Urothelium cell line (cell line): ENCODE measurements at regions not wholly inside any gene's neighbourhood (a gene's known extent, or its start where the extent isn't known, plus 50 kb on each side); places are given as distances from the start of the nearest gene placed in this dataset.
A peak's percentile ranks its signal among the peaks of the same experiment; 100 is the strongest.

ENCODE experiments used
- DNase-seq: peaks from one replicate; pipeline ENCODE4 v3.0.0; 2011; ENCODE audit warnings: low spot score, mixed read lengths
- FAIRE-seq: peaks from 2 replicates; lab custom pipeline; 2011; peaks lifted over from hg19 to GRCh38; lab: Jason Lieb, UNC

GRCh38 chr9:135332979-135333748, 146.4 kb upstream of the PPP1R26 start:
- DNase-seq: no peak
- FAIRE-seq: peak; percentile 94

DNA sequence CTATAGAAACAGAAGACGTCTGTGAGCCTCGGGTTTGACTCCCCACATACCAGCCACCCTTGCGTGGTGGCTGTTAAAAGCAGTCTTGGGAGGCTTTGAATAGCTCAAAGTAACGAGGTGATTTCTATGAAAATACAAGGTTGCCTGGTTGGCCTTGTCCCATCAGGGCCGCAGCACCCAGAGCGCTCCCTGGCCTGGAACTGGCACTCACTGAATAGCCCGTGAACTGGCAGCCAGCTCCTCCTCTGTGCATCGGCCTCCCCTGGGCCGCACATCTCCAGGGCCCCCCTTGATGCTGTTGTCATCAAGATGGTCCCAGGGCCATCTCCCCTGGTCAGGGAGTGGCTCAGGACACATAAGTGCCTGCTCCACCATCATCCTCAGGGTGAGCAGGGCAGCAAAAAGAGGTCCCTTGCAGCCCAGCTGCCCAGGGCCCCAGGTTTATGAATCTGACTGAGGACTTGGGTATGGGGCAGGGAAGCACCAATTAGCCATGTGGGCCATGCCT, 144.6 kb upstream of the PPP1R26 start:
- FAIRE-seq: no peak
- DNase-seq: no peak

DNA sequence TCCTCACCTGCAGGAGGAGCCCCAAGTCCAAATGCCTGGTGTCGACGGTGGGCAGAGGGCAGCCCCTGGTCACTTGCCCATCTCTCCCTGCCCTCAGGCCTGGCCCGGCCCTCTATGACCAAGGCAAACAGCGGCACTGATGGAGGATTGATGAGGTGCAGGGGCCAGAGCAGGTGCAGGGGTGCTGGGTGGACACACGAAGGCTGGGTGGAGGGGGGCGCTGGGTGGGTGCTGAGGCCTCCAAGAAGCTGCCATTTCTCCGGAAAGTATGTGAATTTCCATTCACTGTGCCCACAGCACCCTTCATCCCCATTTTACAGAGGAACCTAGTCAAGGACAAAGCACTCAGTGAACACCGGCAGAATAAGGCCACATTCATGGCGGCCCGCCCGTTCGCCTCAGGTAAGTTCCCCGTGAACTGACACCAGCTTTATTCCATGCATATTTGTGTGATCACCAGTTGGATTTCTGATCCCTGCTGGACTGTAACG, 143.8 kb upstream of the PPP1R26 start:
- FAIRE-seq: no peak
- no peak for DNase-seq

GRCh38 chr9:135336722-135337527, 142.7 kb upstream of the PPP1R26 start:
- no peak for DNase-seq
- peak; percentile 72 for FAIRE-seq

GRCh38 chr9:135338546-135338945, 141.0 kb upstream of the PPP1R26 start:
- DNase-seq: no peak
- no peak for FAIRE-seq

DNA sequence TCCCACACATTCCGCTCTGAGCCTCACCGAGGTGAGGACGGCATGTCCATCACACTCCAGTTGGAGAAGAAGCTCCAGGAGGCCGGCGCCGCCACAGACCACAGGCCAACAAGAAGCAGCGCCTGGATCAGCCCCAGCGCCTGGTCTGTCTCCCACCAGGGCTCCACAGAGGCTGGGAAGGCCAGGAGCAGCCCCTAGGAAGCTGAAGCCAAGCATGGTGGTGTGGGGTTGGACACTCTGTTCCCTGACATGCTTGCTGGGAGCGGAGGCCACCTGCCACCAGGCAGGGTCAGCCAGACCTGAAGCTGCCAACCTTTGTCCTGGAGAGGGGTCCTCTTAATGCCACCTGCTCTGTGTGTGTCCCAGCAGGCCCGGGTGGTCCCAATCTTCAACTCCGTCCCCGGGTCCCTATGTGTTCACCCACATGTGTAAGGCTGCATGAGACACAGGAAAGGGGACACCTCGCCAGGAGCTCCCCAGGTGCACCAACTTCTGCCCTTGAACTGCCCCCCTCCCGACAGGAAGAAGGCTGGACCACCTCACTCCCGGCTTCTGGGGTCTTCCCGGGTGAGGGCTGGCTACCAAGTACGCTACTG, 140.1 kb upstream of the PPP1R26 start:
- FAIRE-seq: no peak

GRCh38 chr9:135340143-135340655, 139.4 kb upstream of the PPP1R26 start:
- DNase-seq: no peak
- no peak for FAIRE-seq

More for the DNA sequence above, 140.1 kb upstream of the PPP1R26 start:
- no peak for DNase-seq

GRCh38 chr9:135340726-135341475, 138.7 kb upstream of the PPP1R26 start:
- DNase-seq (no peak), FAIRE-seq (no peak)

- no peak for FAIRE-seq
- DNase-seq: no peak
Observed at GRCh38 chr9:135341612-135342169, 137.9 kb upstream of the PPP1R26 start.

GRCh38 chr9:135342206-135343130, 137.1 kb upstream of the PPP1R26 start:
- FAIRE-seq (no peak), DNase-seq (no peak)

DNA sequence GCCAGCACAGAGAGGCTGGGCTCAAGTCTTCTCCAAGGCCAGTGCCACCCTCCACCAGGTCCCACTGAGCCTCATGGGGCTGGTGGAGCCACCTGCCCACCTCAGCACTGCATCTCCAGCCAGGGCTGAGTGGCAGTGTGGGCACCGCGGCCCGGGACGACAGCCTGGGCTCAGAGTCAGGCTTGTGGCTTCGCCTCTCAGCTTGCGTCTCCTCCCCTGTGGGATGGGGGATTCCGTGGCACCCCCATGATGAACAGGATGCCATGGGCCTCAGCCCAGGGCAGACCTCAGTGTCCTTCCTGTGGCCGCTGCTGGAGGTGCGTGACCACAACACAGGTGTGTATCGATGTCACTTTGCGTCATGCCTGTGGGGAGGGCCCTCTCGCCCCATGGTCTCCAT, 136.4 kb upstream of the PPP1R26 start:
- DNase-seq (no peak), FAIRE-seq (no peak)

DNA sequence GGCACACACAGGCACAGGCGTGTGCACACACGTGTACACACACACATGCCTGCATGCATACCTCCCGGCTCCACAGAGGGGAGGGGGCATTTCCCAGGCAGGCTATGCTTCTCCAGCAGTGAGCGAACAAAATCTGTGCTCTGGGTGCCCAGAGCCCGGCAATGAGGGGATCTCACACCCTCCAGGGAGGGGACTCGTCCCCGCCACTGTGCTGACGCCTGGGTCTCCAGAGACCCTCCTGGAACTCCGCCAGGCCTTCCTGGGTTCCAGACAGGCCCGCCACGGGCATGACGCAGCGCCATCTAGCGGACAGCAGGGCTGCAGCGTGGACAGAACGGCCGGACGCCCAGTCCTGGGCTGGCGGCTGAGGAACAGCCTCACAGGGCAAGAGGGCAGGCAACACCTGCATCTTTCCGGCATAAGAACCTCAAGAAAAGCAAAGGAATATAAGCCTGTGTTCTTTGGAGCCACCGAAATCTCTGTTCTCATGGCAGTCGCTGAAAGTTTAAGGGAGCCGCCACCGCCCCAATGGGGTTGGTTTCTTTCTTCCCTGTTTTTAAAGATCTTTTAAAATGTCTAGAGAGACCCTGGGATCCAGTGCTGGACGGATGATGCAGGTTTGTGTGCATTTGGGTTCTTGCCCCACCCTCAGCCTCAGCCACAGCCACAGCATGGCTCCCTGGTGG, 135.6 kb upstream of the PPP1R26 start:
- DNase-seq: peak; percentile 83
- no peak for FAIRE-seq

GRCh38 chr9:135344523-135344901, 135.1 kb upstream of the PPP1R26 start:
- FAIRE-seq (no peak), DNase-seq (no peak)

- DNase-seq (no peak), FAIRE-seq (no peak)
Observed at GRCh38 chr9:135344915-135345500, 134.6 kb upstream of the PPP1R26 start.

GRCh38 chr9:135345775-135346433, 133.7 kb upstream of the PPP1R26 start:
- FAIRE-seq (no peak), DNase-seq (no peak)

DNA sequence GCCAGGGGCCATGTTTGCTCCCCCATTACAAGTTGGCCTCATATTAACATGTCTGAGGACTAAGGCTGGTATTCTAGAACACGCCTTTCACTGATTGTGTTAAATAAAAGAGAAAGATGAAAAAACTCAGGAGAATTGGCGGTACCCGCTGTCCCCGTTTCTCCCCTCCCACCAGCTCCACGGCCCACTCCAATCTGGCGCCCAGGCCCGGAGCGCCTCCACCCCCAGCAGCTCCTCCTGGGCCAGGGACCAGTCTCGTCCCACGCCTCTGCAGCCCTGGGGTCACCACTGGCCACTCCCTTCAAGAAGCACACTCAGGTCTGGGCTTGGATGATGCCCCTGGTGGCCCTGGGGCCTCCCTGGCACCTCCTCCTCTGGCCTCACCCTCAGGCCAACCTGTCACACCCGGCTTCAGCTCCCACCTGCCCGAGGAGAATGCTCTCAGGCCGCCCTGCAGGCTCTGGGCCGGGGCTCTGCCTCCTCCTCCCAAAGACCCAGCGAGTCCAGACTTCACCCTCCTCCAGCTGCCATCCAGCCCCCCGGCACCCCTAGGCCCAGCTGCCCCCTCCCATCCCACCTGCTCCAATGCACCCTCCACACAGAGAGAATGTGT, 133.0 kb upstream of the PPP1R26 start:
- DNase-seq: no peak
- no peak for FAIRE-seq

DNA sequence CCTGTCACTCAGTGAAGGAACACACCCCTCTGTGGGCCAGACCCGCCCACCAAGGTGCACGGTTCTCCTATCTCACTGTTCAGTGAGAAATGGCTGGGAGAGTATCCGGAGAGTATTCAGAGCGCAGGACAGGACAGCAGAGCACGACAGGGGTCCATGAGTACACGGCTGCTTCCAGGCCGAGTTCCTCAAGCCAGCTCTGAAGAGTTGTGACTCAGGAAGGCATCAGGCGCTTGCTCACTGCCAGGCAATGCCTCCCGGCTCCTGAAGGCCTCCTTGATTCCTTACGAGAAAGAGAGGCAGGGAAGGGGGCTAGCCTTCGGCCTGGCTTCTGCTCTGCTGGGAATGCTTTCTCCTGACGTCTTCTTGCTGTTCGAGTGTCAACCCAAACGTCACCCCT, 132.1 kb upstream of the PPP1R26 start:
- no peak for DNase-seq
- no peak for FAIRE-seq
